HG03159 (cell line): ENCODE measurements at regions not wholly inside any gene's neighbourhood (a gene's known extent, or its start where the extent isn't known, plus 50 kb on each side); places are given as distances from the start of the nearest gene placed in this dataset.

Experiments
- ATAC-seq: cut with Tn5 transposase; IDR thresholded peaks from one replicate; pipeline ENCODE4 v1.9.1; 2021; ENCODE audit warnings: mild to moderate bottlenecking, moderate library complexity; ENCODE audit not compliant: unreplicated experiment

DNA sequence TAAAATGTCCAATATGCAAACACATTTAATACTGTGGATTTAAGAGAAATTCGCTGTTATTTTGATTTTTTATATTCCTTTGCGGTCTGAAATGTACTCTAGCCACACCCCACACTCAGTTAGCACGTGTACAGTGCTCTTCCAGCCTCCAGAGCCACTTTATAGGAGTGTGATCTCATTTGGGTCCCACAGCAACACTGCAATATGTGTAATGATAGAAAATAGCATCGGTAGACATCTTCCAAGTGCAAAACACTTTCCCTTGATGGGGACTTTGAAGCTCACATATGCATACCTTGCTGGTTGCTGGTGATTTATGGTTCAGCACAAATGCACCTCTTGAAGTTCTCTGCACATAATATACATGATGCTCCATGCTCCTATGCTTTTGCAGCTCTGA is 148.3 kb downstream of the GAS1 start:
- ATAC-seq = no peak

DNA sequence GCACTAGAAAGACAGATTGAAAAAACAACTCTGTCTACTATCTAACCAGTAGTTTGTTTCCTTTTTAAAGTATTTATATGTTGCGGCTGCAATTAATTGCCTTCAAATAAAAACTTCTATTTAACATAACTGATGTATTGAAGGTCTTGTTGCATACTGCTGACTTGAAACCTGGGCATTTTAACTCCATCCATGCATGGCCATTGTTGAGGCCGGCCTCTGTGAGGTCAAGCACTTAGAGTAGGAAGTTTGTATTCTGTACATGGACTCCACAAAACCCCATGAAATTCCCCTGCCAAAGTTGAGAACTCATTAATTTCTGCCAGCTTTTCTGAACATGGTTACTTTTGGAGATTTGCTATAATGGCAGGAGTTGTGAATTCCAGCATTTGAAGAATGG is 150.6 kb downstream of the GAS1 start:
- ATAC-seq = no peak

DNA sequence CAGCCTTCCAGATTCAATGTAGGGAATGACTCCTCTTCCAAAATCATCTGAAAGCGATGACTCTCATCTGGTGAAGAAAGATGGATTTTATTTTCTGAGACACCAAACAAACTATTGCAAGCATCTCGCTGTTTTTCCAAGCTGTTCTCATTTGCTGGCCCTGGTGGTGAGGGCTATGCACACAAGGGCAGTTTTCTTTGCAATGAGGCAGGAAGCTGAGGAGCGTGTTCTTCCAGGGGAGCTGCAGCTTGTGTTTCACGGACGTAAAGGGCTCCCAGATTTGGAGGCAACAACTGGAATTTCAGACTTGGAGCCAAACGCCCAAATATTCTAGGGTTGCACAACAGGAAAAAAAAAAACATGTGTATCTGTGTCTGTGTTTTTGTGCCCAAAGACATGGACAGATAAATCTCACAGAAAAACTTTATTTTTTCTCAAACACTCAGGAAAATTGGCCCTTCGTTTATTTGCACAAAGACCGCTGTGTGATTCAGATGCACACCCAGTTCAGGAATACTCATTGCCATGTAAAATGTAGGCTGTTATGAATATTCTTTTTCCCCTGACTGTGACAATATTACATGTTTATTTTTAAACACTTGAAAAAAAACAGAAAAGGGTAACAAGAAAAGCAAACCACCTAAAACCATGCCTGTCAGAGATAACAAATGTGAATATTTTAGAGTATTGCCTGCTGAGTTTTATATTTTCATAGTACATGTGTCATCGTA is 151.3 kb downstream of the GAS1 start:
- no peak for ATAC-seq

DNA sequence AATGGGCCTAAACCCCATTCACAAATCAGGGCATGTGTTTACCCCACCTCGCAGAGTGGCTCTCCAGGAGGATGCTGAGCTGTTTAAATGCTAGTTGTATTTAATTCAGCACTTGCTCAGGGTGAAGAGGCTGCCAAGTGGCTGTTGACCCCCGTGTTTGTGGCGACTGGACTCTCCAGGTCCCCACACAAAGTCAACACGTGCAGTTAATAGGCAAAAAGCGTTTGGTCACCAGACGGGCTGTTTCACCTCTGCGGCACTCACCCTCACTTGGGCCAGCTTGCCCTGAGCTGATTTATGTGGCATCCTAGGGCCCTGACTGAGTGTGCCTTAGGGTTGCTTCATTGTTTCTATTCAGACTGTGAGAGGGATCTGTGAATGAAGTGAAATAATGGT is 152.3 kb downstream of the GAS1 start:
- ATAC-seq = no peak

DNA sequence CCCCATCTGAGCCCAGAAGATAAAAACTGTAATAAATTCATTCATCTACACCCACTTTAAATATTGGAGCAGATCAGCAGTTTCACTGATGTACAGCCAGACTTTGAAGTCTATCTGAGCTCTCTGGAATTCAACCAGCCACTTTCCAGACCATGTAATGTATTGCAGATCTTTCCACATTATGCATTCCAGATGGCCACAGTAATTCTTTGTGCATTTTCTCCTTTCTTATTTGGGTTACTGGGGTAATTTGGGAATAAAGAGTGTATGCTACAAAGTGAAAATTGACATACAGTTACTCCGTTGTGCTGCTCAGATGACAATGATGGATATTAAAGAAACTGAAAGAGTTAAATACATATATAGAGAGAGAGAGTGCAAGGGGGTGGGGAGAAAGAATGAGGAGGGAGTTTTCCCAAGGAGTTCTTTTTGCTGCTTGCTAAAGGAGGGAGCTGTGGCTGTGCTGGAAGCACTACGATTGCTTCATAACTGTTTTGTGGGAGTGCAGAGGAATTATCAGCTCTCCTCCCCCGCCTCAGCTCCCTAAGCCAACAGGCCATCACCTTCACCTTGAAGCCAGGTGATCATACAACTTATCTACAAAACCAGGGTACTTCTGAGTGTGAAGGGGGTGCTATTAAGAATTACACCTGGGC is 152.8 kb downstream of the GAS1 start:
- ATAC-seq = no peak

DNA sequence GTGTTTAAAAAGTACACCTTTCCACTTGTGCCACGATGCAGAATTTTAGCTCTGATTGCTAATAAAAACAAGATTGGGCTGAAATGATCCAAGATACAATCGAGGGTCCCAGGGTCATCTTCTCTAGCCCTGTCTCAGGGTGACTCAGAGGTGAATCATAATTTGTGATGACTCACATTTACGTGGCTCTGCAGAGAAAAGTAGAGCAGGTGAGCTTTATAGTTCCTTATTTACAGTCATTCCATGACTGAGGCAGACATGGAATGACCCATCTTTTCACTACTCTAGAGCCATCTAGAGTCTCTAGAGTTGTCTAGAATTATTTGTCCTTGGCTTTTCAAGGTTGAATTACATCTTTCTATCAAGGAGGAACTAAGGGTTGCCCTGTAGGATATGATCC is 155.2 kb downstream of the GAS1 start:
- ATAC-seq = no peak

DNA sequence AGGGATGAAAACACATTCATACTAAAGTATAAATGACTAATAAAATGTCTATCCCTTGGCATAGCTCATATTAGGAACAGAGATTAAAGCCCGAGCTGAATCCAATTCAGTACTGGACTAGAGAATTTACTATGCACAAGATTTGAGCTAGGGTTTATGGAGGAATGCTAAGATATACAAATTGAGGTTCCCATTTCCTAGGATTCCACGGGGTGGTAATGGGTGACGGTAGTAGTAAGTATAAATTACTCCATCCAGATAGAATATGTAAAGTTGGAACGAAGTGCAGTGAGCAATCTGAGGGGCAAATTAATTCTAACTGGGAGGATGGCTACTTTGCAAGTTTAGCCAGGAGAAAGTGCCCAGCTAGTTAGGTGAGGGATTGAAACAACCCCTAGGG is 156.5 kb downstream of the GAS1 start:
- no peak for ATAC-seq

DNA sequence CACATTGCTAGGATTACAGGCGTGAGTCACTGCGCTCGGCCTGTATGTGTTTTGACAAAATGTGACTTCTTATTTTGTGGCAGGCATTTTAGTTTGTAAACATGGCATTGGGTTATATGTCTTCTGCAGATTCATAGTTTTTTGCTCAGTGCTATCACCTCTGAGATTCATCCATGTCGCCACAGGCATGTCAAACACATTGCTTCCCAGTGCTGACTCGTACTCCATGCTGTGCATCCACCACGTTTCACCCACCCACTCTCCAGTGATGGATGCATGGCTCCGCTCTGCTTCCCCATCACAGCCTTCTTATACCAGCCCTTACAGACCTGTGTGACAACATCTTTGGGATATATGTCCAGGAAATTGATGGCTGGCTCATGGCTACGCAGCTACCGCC is 158.8 kb downstream of the GAS1 start:
- ATAC-seq = no peak

DNA sequence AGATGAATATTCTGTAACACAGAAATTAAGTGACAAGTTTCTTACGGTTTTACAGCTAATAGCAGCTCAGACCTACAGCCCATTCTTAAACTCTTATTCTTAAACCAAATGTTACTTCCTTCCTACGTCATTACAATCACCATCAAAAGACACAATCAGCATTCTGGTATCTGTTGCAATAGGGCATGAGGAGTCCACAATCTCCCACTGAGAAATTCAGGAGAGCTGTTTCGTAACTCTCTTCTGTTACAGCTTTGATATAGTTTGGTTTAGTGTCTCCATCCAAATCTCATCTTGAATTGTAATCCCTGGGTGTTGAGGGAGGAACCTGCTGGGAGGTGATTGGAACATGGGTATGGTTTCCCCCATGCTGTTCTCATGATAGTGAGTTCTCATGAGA is 163.4 kb downstream of the GAS1 start:
- ATAC-seq = no peak

DNA sequence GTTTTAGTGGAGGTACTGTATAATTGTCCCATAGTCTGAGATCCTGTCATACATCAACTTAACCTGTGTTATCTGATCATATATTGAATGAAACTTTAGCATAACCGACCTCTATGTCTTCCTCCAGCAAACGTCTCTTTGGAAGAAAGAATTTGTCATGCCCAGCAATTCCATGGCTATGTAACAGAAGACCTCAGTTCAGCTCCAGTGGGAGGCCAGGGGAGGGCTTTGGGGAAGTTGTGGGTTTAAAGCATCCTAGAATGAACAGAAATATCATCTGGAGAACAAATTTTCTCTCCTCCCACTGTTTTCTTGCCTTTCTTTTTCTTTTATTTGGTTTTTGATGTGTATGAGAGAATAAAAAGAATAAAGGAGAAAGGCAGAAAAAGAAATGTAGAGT is 164.5 kb downstream of the GAS1 start:
- ATAC-seq = no peak

DNA sequence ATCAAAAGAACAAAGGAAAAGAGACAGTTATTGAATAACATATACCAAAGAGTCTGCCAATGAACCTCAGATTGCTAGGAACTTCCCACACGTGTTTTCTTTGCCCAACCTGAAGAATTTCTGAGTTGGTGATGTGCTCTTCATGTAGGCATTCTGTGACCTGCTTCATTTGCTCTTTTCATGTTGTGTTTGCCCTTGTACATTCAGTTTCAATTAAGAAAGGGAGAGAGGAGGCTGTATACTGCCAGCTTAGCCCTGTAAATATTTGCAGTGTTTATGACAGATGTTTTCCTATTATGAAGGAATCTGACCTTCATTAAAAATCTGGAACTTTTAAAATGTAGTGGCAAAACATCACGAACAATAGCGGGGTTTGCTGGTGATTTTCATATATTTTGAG is 168.5 kb downstream of the GAS1 start:
- ATAC-seq = no peak

DNA sequence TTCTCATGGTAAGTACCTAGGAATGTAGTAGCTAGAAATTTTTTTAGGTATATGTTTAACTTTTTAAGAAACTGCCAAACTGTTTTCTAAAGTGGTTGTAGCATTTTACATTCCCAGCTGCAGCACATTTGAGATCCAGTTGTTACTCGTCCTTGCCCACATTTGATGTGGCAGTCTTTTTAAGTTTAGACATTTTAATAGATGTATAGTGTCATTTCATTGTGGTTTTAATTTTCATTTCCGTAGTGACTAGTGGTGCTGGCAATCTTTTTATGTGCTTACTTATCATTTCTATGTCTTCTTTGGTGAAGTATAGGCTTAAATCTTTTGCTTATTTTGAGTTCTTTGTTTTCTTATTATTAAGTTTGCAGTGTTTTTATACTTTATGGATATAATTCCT is 171.6 kb downstream of the GAS1 start:
- no peak for ATAC-seq

DNA sequence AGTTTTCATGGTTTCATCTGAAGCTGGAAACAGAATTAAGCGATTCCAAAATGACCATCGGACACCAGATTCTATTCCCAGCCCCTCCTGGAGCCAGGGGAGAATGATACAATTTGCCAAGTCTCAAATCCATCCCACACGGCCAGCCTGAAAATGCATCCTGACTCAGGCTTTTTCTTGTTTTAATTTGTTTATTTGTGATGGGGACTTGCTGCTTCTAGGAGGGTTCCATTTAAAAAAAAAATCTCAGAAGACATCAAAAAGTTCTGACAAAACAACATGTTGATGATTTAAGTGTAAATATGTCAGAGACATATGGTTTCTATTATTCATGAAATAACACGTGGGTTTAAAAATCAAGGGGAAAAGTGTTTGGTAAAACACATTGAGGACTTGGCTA is 173.2 kb downstream of the GAS1 start:
- ATAC-seq = no peak

DNA sequence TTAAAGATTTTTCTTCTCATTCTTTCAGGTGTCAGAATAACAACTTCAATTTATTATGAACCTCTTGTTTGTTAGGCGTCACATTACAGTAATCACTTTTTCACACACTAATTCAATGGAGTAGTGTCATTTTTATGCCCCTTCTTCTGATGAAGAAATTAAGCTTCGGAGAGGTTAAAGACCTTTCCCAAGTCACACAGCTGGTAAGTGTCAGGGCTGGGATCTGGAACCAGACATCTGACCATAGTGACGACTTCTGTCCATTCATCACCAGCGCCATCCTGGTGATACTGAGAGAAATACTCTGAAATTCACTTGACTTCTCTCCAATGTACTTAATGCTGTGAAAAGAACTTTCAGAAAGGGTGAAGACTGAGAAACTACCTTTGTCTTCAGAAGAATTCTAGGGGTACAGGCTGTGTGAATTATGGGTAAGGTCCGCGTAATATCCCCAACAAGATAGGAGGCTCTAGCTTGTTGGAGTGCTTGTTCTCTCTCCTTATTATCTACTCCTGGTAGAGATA is 173.8 kb downstream of the GAS1 start:
- no peak for ATAC-seq

DNA sequence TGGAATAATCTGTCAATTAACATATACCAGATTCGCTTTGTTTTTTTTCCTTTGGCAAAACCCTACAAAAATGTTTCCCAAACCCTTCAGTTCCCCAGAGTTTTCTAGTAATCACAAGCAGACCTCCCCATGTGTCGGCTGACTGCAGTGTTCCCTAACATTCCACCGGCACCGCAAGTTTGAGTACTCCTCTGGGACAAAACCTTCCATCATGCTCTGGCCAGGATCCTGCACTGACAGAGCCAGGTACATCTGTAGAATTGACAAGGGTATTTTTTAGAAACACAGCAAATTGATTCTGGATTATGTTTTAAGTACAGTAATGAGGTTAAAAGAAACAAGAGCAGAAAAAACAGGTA is 174.7 kb downstream of the GAS1 start:
- no peak for ATAC-seq

DNA sequence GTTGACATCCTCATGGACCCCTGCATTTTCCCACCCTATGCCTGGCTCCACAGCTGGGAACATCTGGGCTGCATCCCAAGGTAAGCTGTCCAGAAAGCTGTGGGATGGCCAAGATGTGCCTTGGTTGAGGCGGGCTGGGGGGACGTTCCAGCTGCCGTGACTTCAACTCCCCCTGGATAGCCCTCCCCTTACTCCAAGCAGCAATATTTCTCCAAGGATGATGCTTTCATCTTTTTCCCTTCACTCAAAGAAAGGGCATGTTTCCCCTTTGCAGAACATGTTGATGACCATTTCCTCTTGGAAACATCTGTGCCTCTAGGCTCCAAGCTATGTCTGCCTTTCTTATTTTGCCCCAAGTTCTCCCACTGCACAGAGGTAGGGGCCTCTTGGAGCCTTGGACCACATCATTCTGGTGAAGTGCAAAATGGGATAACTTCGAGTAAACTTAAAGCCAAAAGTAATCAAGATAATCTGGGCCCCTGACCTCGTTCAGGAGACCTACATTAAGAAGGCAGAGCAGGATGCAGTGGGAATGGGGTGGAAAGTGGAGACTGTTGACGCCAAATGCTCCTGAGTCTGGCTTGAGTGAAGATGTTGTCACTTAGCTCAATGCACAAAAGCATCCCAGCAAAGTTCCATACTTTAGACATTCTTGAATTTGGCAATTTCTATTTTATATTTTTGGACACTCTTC is 175.2 kb downstream of the GAS1 start:
- ATAC-seq = no peak

DNA sequence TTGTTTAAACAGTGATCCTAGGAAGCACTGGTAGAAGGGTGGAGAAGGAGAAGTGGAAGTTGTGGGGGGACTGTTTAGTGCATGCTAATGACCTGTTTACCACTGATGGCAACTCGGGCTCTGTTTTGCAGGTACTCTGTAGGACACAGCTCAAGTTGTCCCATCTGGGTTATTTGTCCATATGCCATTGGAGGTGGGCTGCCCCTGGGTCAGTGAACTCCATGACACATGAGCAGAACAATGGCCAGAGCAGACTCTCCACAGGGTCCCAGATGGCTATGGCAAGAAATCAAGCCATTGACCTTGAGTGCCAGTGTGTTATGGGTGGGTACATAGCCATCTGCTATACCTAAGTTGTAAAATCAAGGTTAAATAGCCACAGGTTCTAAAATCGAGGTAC is 175.9 kb downstream of the GAS1 start:
- ATAC-seq = no peak

DNA sequence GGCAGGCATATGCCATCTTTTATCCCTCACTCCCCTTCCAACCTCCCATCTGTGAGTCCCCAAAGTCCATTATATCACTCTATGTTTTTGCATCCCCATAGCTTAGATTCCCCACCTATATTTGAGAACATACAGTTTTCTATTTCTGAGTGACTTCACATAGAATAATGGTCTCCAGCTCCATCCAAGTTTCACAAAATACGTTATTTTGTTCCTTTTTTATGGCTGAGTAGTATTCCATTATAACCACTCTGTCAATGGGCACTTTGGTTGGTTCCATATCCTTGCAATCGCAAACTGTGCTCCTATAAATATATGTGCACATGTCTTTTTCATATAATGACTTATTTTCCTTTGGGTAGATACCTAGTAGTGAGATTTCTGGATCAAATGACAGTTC is 178.6 kb downstream of the GAS1 start:
- no peak for ATAC-seq

DNA sequence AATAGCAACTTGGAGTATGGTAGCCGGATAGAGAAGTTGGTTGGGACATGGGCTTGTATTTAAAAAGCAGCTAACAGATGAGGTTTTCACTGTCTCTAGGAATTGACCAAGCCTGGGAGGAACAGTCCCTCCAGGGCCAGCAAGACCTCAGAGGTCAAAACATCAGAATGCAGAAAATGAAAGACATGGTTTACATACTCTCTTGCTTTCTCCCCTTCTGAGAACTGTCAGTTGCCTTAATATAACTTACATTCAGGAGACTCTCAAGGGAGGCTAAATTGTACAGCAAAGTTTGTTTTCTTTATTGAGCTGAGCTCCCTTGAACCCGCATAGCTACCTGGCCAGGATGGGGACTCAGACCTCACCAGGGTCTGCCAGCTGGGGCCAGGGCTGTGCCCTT is 179.3 kb downstream of the GAS1 start:
- no peak for ATAC-seq

DNA sequence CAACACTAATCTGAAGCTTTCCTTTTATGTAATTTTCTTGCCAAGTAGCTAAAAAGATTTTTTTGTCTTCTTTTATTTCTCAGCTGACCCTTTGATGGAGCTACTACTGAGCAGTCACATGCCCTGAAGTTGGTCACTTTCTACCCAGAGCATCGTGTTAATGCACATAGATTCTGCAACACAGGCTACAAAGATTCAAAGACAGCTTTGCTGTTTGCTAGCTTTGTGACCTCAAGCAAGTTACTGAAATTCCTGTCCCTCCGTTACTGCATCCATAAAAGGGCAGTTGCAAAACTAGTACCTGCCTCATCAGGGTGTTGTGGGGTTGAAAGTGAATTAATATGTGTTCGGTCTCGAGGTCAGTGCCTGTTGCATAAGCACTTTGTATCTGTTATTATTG is 179.9 kb downstream of the GAS1 start:
- ATAC-seq = no peak

DNA sequence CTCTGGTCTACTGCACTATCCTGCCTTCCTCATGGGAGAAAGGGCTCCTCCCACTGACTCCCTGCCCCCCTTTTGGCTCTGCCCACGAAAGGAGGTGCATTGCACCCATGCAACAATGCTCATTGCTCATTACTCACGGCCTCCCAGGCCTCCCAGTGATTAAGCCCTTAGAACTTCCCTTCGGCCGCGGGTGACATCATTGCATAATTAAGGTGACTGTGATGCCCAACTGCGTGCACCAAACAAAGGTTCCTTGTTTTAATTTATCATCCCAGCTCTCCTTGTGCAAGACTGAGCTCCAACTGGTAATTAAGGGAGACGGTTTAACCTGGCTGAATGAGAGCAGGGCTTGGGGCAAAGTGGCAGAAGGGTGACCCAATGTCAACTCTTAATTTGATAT is 180.4 kb downstream of the GAS1 start:
- ATAC-seq = no peak

DNA sequence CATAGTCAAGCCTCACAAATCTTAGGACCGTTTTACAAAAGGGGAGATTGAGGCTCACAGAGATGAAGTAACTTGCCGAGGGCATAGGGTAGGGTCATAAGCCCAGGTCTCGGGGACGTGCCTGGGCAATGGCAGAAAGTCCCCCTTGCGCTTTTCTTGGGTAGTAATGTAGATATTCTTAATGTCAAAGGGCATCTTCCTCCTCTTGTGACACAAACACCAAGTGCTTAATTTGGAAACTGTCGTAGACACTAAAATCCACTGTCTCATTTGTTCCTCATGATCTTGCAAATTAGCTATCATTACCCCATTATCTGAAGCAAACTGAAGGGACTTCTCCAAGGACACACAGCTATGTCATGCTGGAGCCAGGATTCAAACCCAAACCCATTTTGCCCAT is 180.8 kb downstream of the GAS1 start:
- ATAC-seq = no peak
